Breast epithelium (tissue), 3 donors: ENCODE measurements at regions not wholly inside any gene's neighbourhood (a gene's known extent, or its start where the extent isn't known, plus 50 kb on each side); places are given as distances from the start of the nearest gene placed in this dataset.

Source experiments
- POLR2A ChIP-seq: fragments of 450-650 bp; IDR thresholded peaks from one replicate; pipeline ENCODE4 v1.6.1; 2016; ENCODE audit warnings: antibody characterized with exemption, mild to moderate bottlenecking, moderate library complexity
- TF ChIP-seq, protein P1 (sequence below), 3 donors: fragments of 450-650 bp; IDR thresholded peaks; one replicate each; pipeline ENCODE4 v1.5.1; 2016 to 2017; ENCODE audit warnings: antibody characterized with exemption in 3 of 3, mild to moderate bottlenecking in 3 of 3, moderate library complexity in 3 of 3

DNA sequence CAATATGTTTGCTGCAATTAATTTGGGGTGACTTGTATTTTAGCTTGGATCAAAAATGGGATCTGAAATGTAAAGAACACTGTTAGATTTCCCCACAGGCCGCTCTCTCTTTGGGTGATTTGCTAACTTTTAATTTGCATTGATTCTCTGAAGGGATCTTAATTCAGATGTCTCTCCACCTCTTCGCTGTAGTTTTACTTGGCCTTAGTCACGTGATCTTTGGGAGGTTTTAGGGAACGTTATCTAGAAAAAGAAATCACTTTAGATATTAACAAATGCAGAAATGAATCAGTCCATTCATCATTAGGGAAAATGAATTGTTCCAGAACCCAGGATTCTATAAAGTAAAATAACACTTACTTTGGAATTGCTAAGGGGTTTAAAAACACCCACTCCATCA, 390.2 kb downstream of the THBS2 start:
- TF ChIP-seq, protein P1, sequence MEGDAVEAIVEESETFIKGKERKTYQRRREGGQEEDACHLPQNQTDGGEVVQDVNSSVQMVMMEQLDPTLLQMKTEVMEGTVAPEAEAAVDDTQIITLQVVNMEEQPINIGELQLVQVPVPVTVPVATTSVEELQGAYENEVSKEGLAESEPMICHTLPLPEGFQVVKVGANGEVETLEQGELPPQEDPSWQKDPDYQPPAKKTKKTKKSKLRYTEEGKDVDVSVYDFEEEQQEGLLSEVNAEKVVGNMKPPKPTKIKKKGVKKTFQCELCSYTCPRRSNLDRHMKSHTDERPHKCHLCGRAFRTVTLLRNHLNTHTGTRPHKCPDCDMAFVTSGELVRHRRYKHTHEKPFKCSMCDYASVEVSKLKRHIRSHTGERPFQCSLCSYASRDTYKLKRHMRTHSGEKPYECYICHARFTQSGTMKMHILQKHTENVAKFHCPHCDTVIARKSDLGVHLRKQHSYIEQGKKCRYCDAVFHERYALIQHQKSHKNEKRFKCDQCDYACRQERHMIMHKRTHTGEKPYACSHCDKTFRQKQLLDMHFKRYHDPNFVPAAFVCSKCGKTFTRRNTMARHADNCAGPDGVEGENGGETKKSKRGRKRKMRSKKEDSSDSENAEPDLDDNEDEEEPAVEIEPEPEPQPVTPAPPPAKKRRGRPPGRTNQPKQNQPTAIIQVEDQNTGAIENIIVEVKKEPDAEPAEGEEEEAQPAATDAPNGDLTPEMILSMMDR (IDR thresholded peaks at IDR 0.05) = no peak
- no peak for TF ChIP-seq POLR2A
